Body of pancreas (tissue), 4 donors: ENCODE measurements at regions not wholly inside any gene's neighbourhood (a gene's known extent, or its start where the extent isn't known, plus 50 kb on each side); places are given as distances from the start of the nearest gene placed in this dataset.

ENCODE experiments used
- POLR2A ChIP-seq, 3 donors: fragments of 450-650 bp; IDR thresholded peaks; one replicate each; pipeline ENCODE4 v1.6.1; 2016; ENCODE audit warnings: antibody characterized with exemption in 3 of 3, mild to moderate bottlenecking in 2 of 3
- TF ChIP-seq, protein P1 (sequence below), 7 experiments: fragments of 450-650 bp in 4 of 7; fragments of 200-600 bp in 3 of 7; sonication (generic) in 3 of 7; IDR thresholded peaks; one replicate each; pipeline ENCODE4 v1.5.1; 2016 to 2019; ENCODE audit warnings: antibody characterized with exemption in 7 of 7

DNA sequence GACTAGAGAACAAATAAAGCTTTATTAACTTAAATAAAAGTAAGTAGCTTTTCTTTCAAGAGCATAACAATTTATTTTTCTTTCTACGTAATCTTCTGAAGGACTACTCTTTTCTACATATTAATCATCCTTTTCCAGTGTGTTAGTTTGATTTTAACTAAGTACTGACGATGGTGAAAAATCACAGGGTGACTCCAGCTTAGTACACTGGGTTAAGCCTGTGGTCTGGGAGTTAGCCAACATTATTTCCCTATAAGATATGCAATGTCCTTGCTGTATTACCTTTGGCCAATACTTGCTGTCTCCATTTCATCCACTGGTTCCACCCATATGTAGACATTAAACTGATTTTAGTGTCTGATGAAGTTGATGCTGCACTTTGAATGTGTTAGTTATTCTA, 508.6 kb upstream of the SUCLG2 start:
- TF ChIP-seq, protein P1, sequence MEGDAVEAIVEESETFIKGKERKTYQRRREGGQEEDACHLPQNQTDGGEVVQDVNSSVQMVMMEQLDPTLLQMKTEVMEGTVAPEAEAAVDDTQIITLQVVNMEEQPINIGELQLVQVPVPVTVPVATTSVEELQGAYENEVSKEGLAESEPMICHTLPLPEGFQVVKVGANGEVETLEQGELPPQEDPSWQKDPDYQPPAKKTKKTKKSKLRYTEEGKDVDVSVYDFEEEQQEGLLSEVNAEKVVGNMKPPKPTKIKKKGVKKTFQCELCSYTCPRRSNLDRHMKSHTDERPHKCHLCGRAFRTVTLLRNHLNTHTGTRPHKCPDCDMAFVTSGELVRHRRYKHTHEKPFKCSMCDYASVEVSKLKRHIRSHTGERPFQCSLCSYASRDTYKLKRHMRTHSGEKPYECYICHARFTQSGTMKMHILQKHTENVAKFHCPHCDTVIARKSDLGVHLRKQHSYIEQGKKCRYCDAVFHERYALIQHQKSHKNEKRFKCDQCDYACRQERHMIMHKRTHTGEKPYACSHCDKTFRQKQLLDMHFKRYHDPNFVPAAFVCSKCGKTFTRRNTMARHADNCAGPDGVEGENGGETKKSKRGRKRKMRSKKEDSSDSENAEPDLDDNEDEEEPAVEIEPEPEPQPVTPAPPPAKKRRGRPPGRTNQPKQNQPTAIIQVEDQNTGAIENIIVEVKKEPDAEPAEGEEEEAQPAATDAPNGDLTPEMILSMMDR (IDR thresholded peaks at IDR 0.05), result no peak
- TF ChIP-seq POLR2A (IDR thresholded peaks at IDR 0.05), result no peak
